ENCODE measurements at regions not wholly inside any gene's neighbourhood (a gene's known extent, or its start where the extent isn't known, plus 50 kb on each side); places are given as distances from the start of the nearest gene placed in this dataset.

- no peak overlapping the region for H3K4me2 ChIP-seq (ENCODE audit: insufficient read depth, low read length, poor library complexity, severe bottlenecking)
- DNase-seq (ENCODE audit: low spot score) = no peak
- no peak overlapping the region for H3K23ac ChIP-seq (ENCODE audit: low read depth, low read length, poor library complexity)
- no peak overlapping the region for H2BK5ac ChIP-seq (ENCODE audit: low read length)
- no peak overlapping the region for H4K91ac ChIP-seq (ENCODE audit: low read depth, low read length, poor library complexity)
- no CpG with 5 or more reads among the region's 2 CpGs for WGBS, 2 donors (ENCODE audit: extremely low coverage in 2 of 2, insufficient read length in 2 of 2, insufficient replicate concordance in 1 of 2)
- no peak overlapping the region for H2BK15ac ChIP-seq (ENCODE audit: low read length)
- no peak overlapping the region for H2BK12ac ChIP-seq (ENCODE audit: low read length)
- no peaks in the 10 kb centered on the region for H3K36me3 ChIP-seq (replicated peaks in 1 of 2; ENCODE audit: control insufficient read depth in 2 of 2, insufficient read depth in 2 of 2, low read length in 2 of 2)
- H3K4me1 ChIP-seq (ENCODE audit: control insufficient read depth in 2 of 2, insufficient read depth in 1 of 2, low read depth in 1 of 2, low read length in 2 of 2) = no peaks in the 10 kb centered on the region
- H3K9me3 ChIP-seq (replicated peaks in 1 of 2; ENCODE audit: control insufficient read depth in 2 of 2, insufficient read depth in 1 of 2, low read depth in 1 of 2, low read length in 2 of 2) = peaks cover 2 to 14% of the 10 kb centered on the region in 2 donors
- H4K8ac ChIP-seq (ENCODE audit: low read depth, low read length) = no peak overlapping the region
- no peaks in the 10 kb centered on the region for H3K27me3 ChIP-seq (ENCODE audit: control insufficient read depth in 3 of 3, insufficient read depth in 3 of 3, low read depth in 1 of 3, low read length in 3 of 3)
- H3K27ac ChIP-seq (replicated peaks; ENCODE audit: low read length) = no peak overlapping the region
- no peak overlapping the region for H3K14ac ChIP-seq (ENCODE audit: low read length)
- H3K18ac ChIP-seq (ENCODE audit: low read length) = no peak overlapping the region
- no peak overlapping the region for H3K4ac ChIP-seq (ENCODE audit: low read length)
- no peak overlapping the region for H3K4me3 ChIP-seq (ENCODE audit: low read length in 2 of 2)
- no peak overlapping the region for H2BK120ac ChIP-seq (ENCODE audit: low read depth, low read length)
- H3K9ac ChIP-seq (ENCODE audit: low read depth, low read length, poor library complexity) = no peak overlapping the region
- no peak overlapping the region for H2AFZ ChIP-seq (ENCODE audit: low read length)
- H3K79me1 ChIP-seq (ENCODE audit: low read depth, low read length) = no peaks in the 10 kb centered on the region
- H2AK5ac ChIP-seq (ENCODE audit: low read depth, low read length) = no peak overlapping the region
Observed at GRCh38 chr13:79767126-79767525, 286.2 kb downstream of the NDFIP2 start.

- H3K4me3 ChIP-seq (ENCODE audit: low read length in 2 of 2) = no peak overlapping the region
- no peak overlapping the region for H4K91ac ChIP-seq (ENCODE audit: low read depth, low read length, poor library complexity)
- no peaks in the 10 kb centered on the region for H3K36me3 ChIP-seq (replicated peaks in 1 of 2; ENCODE audit: control insufficient read depth in 2 of 2, insufficient read depth in 2 of 2, low read length in 2 of 2)
- H2AFZ ChIP-seq (ENCODE audit: low read length) = no peak overlapping the region
- no peak overlapping the region for H2BK5ac ChIP-seq (ENCODE audit: low read length)
- H3K23ac ChIP-seq (ENCODE audit: low read depth, low read length, poor library complexity) = no peak overlapping the region
- no peak overlapping the region for H3K27ac ChIP-seq (replicated peaks; ENCODE audit: low read length)
- H3K4me2 ChIP-seq (ENCODE audit: insufficient read depth, low read length, poor library complexity, severe bottlenecking) = no peak overlapping the region
- no peak overlapping the region for H3K4ac ChIP-seq (ENCODE audit: low read length)
- peaks cover 0 to 2% of the 10 kb centered on the region in 2 donors for H3K9me3 ChIP-seq (replicated peaks in 1 of 2; ENCODE audit: control insufficient read depth in 2 of 2, insufficient read depth in 1 of 2, low read depth in 1 of 2, low read length in 2 of 2)
- no peak overlapping the region for H2BK120ac ChIP-seq (ENCODE audit: low read depth, low read length)
- H2BK15ac ChIP-seq (ENCODE audit: low read length) = no peak overlapping the region
- no peak overlapping the region for H4K8ac ChIP-seq (ENCODE audit: low read depth, low read length)
- no peak overlapping the region for H2BK12ac ChIP-seq (ENCODE audit: low read length)
- H3K79me1 ChIP-seq (ENCODE audit: low read depth, low read length) = no peaks in the 10 kb centered on the region
- DNase-seq (ENCODE audit: low spot score) = no peak
- no peaks in the 10 kb centered on the region for H3K27me3 ChIP-seq (ENCODE audit: control insufficient read depth in 3 of 3, insufficient read depth in 3 of 3, low read depth in 1 of 3, low read length in 3 of 3)
- H3K18ac ChIP-seq (ENCODE audit: low read length) = no peak overlapping the region
- no peaks in the 10 kb centered on the region for H3K4me1 ChIP-seq (ENCODE audit: control insufficient read depth in 2 of 2, insufficient read depth in 1 of 2, low read depth in 1 of 2, low read length in 2 of 2)
- H2AK5ac ChIP-seq (ENCODE audit: low read depth, low read length) = no peak overlapping the region
- no peak overlapping the region for H3K14ac ChIP-seq (ENCODE audit: low read length)
- no peak overlapping the region for H3K9ac ChIP-seq (ENCODE audit: low read depth, low read length, poor library complexity)
Observed at GRCh38 chr13:79765331-79765730, 284.4 kb downstream of the NDFIP2 start.

GRCh38 chr13:79749984-79750551 is 269.1 kb downstream of the NDFIP2 start:
- DNase-seq (ENCODE audit: low spot score) = peak; percentile 21
- peaks cover 0 to 1% of the 10 kb centered on the region in 2 donors for H3K9me3 ChIP-seq (replicated peaks in 1 of 2; ENCODE audit: control insufficient read depth in 2 of 2, insufficient read depth in 1 of 2, low read depth in 1 of 2, low read length in 2 of 2)
- H3K27me3 ChIP-seq (ENCODE audit: control insufficient read depth in 3 of 3, insufficient read depth in 3 of 3, low read depth in 1 of 3, low read length in 3 of 3) = no peaks in the 10 kb centered on the region
- H3K4me1 ChIP-seq (ENCODE audit: control insufficient read depth in 2 of 2, insufficient read depth in 1 of 2, low read depth in 1 of 2, low read length in 2 of 2) = peaks cover 11 to 20% of the 10 kb centered on the region in 2 donors
- H3K23ac ChIP-seq (ENCODE audit: low read depth, low read length, poor library complexity) = no peak overlapping the region
- H3K4me2 ChIP-seq (ENCODE audit: insufficient read depth, low read length, poor library complexity, severe bottlenecking) = no peak overlapping the region
- no peak overlapping the region for H3K4me3 ChIP-seq (ENCODE audit: low read length in 2 of 2)
- no peak overlapping the region for H2BK120ac ChIP-seq (ENCODE audit: low read depth, low read length)
- WGBS, 2 donors (ENCODE audit: extremely low coverage in 2 of 2, insufficient read length in 2 of 2, insufficient replicate concordance in 1 of 2) = no CpG with 5 or more reads among the region's 3 CpGs
- no peak overlapping the region for H3K4ac ChIP-seq (ENCODE audit: low read length)
- H3K18ac ChIP-seq (ENCODE audit: low read length) = no peak overlapping the region
- peak overlapping the region; percentile 16 for H3K27ac ChIP-seq (replicated peaks; ENCODE audit: low read length)
- no peak overlapping the region for H2AK5ac ChIP-seq (ENCODE audit: low read depth, low read length)
- H2BK15ac ChIP-seq (ENCODE audit: low read length) = no peak overlapping the region
- no peak overlapping the region for H4K8ac ChIP-seq (ENCODE audit: low read depth, low read length)
- no peaks in the 10 kb centered on the region for H3K36me3 ChIP-seq (replicated peaks in 1 of 2; ENCODE audit: control insufficient read depth in 2 of 2, insufficient read depth in 2 of 2, low read length in 2 of 2)
- H2BK5ac ChIP-seq (ENCODE audit: low read length) = no peak overlapping the region
- no peak overlapping the region for H2BK12ac ChIP-seq (ENCODE audit: low read length)
- no peaks in the 10 kb centered on the region for H3K79me1 ChIP-seq (ENCODE audit: low read depth, low read length)
- H3K14ac ChIP-seq (ENCODE audit: low read length) = no peak overlapping the region
- peak overlapping the region; percentile 72 for H2AFZ ChIP-seq (ENCODE audit: low read length)
- H3K9ac ChIP-seq (ENCODE audit: low read depth, low read length, poor library complexity) = no peak overlapping the region
- no peak overlapping the region for H4K91ac ChIP-seq (ENCODE audit: low read depth, low read length, poor library complexity)

- Histone ChIP-seq H3K9me3 (replicated peaks in 1 of 2; ENCODE audit: control insufficient read depth in 2 of 2, insufficient read depth in 1 of 2, low read depth in 1 of 2, low read length in 2 of 2) (peaks cover 0 to 1% of the 10 kb centered on the region in 2 donors), H4K91ac (ENCODE audit: low read depth, low read length, poor library complexity) (no peak overlapping the region), H3K27ac (replicated peaks; ENCODE audit: low read length) (no peak overlapping the region)
Observed at GRCh38 chr13:79749566-79749965, 268.6 kb downstream of the NDFIP2 start.

More at GRCh38 chr13:79749566-79749965, 268.6 kb downstream of the NDFIP2 start:
- WGBS, 2 donors (ENCODE audit: extremely low coverage in 2 of 2, insufficient read length in 2 of 2, insufficient replicate concordance in 1 of 2) = no CpG with 5 or more reads among the region's 2 CpGs
- no peak for DNase-seq (ENCODE audit: low spot score)
- H3K18ac ChIP-seq (ENCODE audit: low read length) = no peak overlapping the region
- no peak overlapping the region for H3K9ac ChIP-seq (ENCODE audit: low read depth, low read length, poor library complexity)
- no peak overlapping the region for H3K14ac ChIP-seq (ENCODE audit: low read length)
- H2AK5ac ChIP-seq (ENCODE audit: low read depth, low read length) = no peak overlapping the region
- no peak overlapping the region for H2BK15ac ChIP-seq (ENCODE audit: low read length)
- H3K4ac ChIP-seq (ENCODE audit: low read length) = no peak overlapping the region
- no peak overlapping the region for H3K23ac ChIP-seq (ENCODE audit: low read depth, low read length, poor library complexity)
- H2AFZ ChIP-seq (ENCODE audit: low read length) = peak overlapping the region; percentile 72
- H2BK12ac ChIP-seq (ENCODE audit: low read length) = no peak overlapping the region
- no peak overlapping the region for H4K8ac ChIP-seq (ENCODE audit: low read depth, low read length)
- H3K36me3 ChIP-seq (replicated peaks in 1 of 2; ENCODE audit: control insufficient read depth in 2 of 2, insufficient read depth in 2 of 2, low read length in 2 of 2) = no peaks in the 10 kb centered on the region
- no peak overlapping the region for H2BK120ac ChIP-seq (ENCODE audit: low read depth, low read length)
- H3K4me1 ChIP-seq (ENCODE audit: control insufficient read depth in 2 of 2, insufficient read depth in 1 of 2, low read depth in 1 of 2, low read length in 2 of 2) = peaks cover 11 to 20% of the 10 kb centered on the region in 2 donors
- no peak overlapping the region for H3K4me2 ChIP-seq (ENCODE audit: insufficient read depth, low read length, poor library complexity, severe bottlenecking)
- no peak overlapping the region for H2BK5ac ChIP-seq (ENCODE audit: low read length)
- H3K79me1 ChIP-seq (ENCODE audit: low read depth, low read length) = no peaks in the 10 kb centered on the region
- H3K4me3 ChIP-seq (ENCODE audit: low read length in 2 of 2) = no peak overlapping the region
- H3K27me3 ChIP-seq (ENCODE audit: control insufficient read depth in 3 of 3, insufficient read depth in 3 of 3, low read depth in 1 of 3, low read length in 3 of 3) = no peaks in the 10 kb centered on the region

Data from neuronal stem cell (in vitro differentiated cells).